OCI-LY3 (cell line): ENCODE measurements at regions not wholly inside any gene's neighbourhood (a gene's known extent, or its start where the extent isn't known, plus 50 kb on each side); places are given as distances from the start of the nearest gene placed in this dataset.

ENCODE experiments used
- H2AFZ ChIP-seq: fragments of 200-600, 300-600 bp; shearing (Covaris generic); 2 replicates; pipeline ENCODE4 v1.6.0; 2014; ENCODE audit warnings: antibody characterized with exemption, low read depth, low read length
- H3K27ac ChIP-seq: fragments of 200-600, 300-600 bp; sonication (generic); 2 replicates; pipeline ENCODE4 v1.5.1; 2014; ENCODE audit warnings: mild to moderate bottlenecking, low read length, moderate library complexity, mixed read lengths
- H3K27me3 ChIP-seq: fragments of 200-600, 300-600 bp; sonication (generic); 2 replicates; pipeline ENCODE4 v1.6.1; 2014; ENCODE audit warnings: low read depth, low read length, mixed read lengths
- H3K36me3 ChIP-seq: fragments of 200-600, 300-600 bp; sonication (generic); replicated peaks from 2 replicates; pipeline ENCODE3; 2014; ENCODE audit warnings: low read depth, low read length, mixed read lengths
- H3K4me1 ChIP-seq: fragments of 300-600, 200-600 bp; sonication (generic); 2 replicates; pipeline ENCODE4 v1.6.1; 2014; ENCODE audit warnings: low read length, mixed read lengths
- H3K4me2 ChIP-seq: fragments of 200-600, 300-600 bp; sonication (generic); 2 replicates; pipeline ENCODE4 v1.6.1; 2014; ENCODE audit warnings: low read length, mixed read lengths
- H3K4me3 ChIP-seq: fragments of 300-600, 200-600 bp; sonication (generic); 2 replicates; pipeline ENCODE4 v1.5.1; 2014; ENCODE audit warnings: antibody characterized with exemption, mild to moderate bottlenecking, low read length, moderate library complexity
- H3K79me2 ChIP-seq: fragments of 300-600, 200-600 bp; shearing (Covaris generic); 2 replicates; pipeline ENCODE4 v1.6.1; 2014; ENCODE audit warnings: mild to moderate bottlenecking, low read length, mixed read lengths
- H3K9ac ChIP-seq: fragments of 300-600, 200-600 bp; shearing (Covaris generic); 2 replicates; pipeline ENCODE4 v1.6.0; 2014; ENCODE audit warnings: mild to moderate bottlenecking, low read length, moderate library complexity
- H3K9me3 ChIP-seq: fragments of 200-600, 300-600 bp; shearing (Covaris generic); 2 replicates; pipeline ENCODE4 v1.6.1; 2014; ENCODE audit warnings: low read length, mixed read lengths; ENCODE audit not compliant: insufficient read depth
- H4K20me1 ChIP-seq: fragments of 200-600, 300-600 bp; sonication (generic); 2 replicates; pipeline ENCODE4 v1.6.1; 2016; ENCODE audit warnings: low read length, mixed read lengths; ENCODE audit not compliant: insufficient read depth
- EZH2phosphoT487 ChIP-seq: fragments of 200-600 bp; shearing (Covaris generic); IDR thresholded peaks from 2 replicates; pipeline ENCODE4 v1.6.1; 2018; ENCODE audit warnings: antibody characterized with exemption, mixed run types, low read depth
- TF ChIP-seq, protein P1 (sequence below): fragments of 200-600, 300-600 bp; sonication (generic); IDR thresholded peaks from 2 replicates; pipeline ENCODE4 v1.5.1; 2014; ENCODE audit warnings: antibody characterized with exemption, low read length, low read depth

DNA sequence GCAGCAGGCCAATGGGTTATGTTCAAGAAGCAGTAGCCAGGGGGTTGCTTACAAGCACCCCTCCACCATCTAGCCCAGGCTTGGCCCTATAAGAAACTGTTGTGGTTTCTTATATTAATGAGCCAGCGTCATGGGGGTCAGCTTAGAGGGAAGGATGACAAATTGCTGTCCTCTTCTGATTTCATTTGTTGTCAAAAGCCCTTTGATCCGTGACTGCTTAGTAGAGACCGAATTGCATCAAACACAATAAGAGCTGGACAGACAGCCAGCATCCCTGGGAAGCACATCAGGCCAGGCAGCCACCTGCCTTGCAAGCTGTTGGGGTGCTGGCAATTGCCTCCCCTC, 206.6 kb upstream of the SETBP1 start:
- H4K20me1 ChIP-seq: no peaks in the 10 kb centered on the region
- H3K9ac ChIP-seq: no peak overlapping the region
- no peak overlapping the region for H3K4me2 ChIP-seq
- H3K4me1 ChIP-seq: peaks cover 13% of the 10 kb centered on the region
- no peak overlapping the region for H3K27ac ChIP-seq
- H3K79me2 ChIP-seq: no peaks in the 10 kb centered on the region
- H3K27me3 ChIP-seq: peaks cover under 1% of the 10 kb centered on the region; the same call in 1 of the 2 replicates
- no peaks in the 10 kb centered on the region for H3K36me3 ChIP-seq
- peaks cover 19% of the 10 kb centered on the region for H3K9me3 ChIP-seq
- no peak for TF ChIP-seq EZH2phosphoT487
- TF ChIP-seq, protein P1, sequence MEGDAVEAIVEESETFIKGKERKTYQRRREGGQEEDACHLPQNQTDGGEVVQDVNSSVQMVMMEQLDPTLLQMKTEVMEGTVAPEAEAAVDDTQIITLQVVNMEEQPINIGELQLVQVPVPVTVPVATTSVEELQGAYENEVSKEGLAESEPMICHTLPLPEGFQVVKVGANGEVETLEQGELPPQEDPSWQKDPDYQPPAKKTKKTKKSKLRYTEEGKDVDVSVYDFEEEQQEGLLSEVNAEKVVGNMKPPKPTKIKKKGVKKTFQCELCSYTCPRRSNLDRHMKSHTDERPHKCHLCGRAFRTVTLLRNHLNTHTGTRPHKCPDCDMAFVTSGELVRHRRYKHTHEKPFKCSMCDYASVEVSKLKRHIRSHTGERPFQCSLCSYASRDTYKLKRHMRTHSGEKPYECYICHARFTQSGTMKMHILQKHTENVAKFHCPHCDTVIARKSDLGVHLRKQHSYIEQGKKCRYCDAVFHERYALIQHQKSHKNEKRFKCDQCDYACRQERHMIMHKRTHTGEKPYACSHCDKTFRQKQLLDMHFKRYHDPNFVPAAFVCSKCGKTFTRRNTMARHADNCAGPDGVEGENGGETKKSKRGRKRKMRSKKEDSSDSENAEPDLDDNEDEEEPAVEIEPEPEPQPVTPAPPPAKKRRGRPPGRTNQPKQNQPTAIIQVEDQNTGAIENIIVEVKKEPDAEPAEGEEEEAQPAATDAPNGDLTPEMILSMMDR: no peak
- H2AFZ ChIP-seq: no peak overlapping the region
- H3K4me3 ChIP-seq: no peak overlapping the region

DNA sequence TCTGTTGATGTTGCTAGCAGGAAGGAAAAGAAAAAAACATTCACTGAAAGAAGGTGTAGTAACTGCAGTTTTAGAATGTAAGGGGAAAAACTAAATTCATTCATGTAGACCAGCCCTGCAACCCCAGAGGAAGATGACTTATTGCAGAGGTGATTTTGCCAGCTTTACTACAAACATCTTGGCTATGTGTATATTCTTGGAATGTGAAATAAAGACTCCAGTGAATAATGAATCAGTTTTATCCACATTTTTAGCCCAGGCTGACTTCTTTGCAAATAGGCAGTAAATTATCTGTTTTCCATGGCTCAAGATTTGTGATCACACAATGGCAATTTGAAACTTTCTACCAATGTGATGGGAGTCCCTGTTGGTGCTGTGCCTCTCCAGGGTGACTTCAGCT, 206.1 kb upstream of the SETBP1 start:
- H3K27me3 ChIP-seq: no peaks in the 10 kb centered on the region
- H3K4me3 ChIP-seq: no peak overlapping the region
- no peak for TF ChIP-seq EZH2phosphoT487
- TF ChIP-seq, protein P1: no peak
- H4K20me1 ChIP-seq: no peaks in the 10 kb centered on the region
- H3K4me1 ChIP-seq: peaks cover 13% of the 10 kb centered on the region
- H3K4me2 ChIP-seq: no peak overlapping the region
- no peak overlapping the region for H3K27ac ChIP-seq
- H3K9ac ChIP-seq: no peak overlapping the region
- no peaks in the 10 kb centered on the region for H3K36me3 ChIP-seq
- H3K79me2 ChIP-seq: no peaks in the 10 kb centered on the region
- no peak overlapping the region for H2AFZ ChIP-seq
- H3K9me3 ChIP-seq: peaks cover 24% of the 10 kb centered on the region

DNA sequence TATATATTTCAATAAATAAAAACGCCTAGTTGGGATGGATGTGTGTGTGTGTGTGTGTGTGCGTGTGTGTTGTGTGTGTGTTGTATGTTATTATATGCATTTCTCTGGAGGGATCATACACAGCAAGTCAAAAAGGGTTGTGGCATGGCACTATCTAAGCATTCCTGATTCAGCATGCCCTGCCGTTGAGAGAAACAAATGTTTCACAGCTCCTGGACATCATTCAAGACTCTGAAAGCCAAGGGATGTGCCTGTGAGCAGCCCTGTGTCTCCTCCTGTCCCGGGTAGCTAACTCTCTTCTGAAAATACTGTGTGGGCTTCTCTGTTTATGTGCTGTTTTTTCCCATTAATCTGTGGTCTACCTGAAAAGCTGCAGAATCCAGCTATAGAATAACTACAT, 197.9 kb upstream of the SETBP1 start:
- no peaks in the 10 kb centered on the region for H3K79me2 ChIP-seq
- no peak overlapping the region for H3K4me2 ChIP-seq
- no peak overlapping the region for H3K27ac ChIP-seq
- H3K27me3 ChIP-seq: no peaks in the 10 kb centered on the region
- H3K4me1 ChIP-seq: no peaks in the 10 kb centered on the region
- H4K20me1 ChIP-seq: no peaks in the 10 kb centered on the region
- no peaks in the 10 kb centered on the region for H3K36me3 ChIP-seq
- H3K9me3 ChIP-seq: peaks cover 42% of the 10 kb centered on the region
- TF ChIP-seq, protein P1: no peak
- TF ChIP-seq EZH2phosphoT487: no peak
- no peak overlapping the region for H2AFZ ChIP-seq
- H3K9ac ChIP-seq: no peak overlapping the region
- no peak overlapping the region for H3K4me3 ChIP-seq

DNA sequence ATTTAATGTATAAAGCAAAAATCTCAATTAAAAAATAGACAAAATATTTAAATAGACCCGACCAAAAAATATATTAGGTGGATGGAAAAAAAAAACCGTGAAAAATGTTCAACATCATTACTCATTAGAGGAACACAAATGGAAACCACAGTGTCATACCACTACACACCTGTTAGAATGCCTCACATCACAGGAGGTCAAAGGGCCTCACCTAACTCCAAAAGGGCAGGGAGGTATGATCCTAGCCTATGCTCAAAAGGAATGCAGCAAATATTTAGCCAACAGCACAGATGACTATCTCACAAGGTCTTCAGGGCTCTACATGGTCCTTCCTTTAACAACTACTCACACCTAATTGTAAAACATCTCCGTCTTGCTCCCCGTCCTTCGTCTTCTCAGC, 185.5 kb upstream of the SETBP1 start:
- peaks cover 3% of the 10 kb centered on the region for H3K4me1 ChIP-seq
- H3K4me3 ChIP-seq: no peak overlapping the region
- no peak overlapping the region for H3K9ac ChIP-seq
- no peak for TF ChIP-seq EZH2phosphoT487
- TF ChIP-seq, protein P1: no peak
- H3K36me3 ChIP-seq: no peaks in the 10 kb centered on the region
- no peaks in the 10 kb centered on the region for H3K9me3 ChIP-seq
- no peak overlapping the region for H3K4me2 ChIP-seq
- H3K79me2 ChIP-seq: no peaks in the 10 kb centered on the region
- H2AFZ ChIP-seq: no peak overlapping the region
- no peaks in the 10 kb centered on the region for H4K20me1 ChIP-seq
- no peaks in the 10 kb centered on the region for H3K27me3 ChIP-seq
- no peak overlapping the region for H3K27ac ChIP-seq
